IPS-NIHi11 (cell line): ENCODE measurements at regions not wholly inside any gene's neighbourhood (a gene's known extent, or its start where the extent isn't known, plus 50 kb on each side); places are given as distances from the start of the nearest gene placed in this dataset.
"Not testable (repeated sequence)": the region's sequence is repeated elsewhere in the genome, so short reads cannot be mapped to it uniquely, and the experiment has no call there.

Source experiments
- DNase-seq: peaks from one replicate; pipeline ENCODE4 v3.0.0; 2012; ENCODE audit warnings: mixed read lengths, low spot score

GRCh38 chr6:67897998-67898607 is 737.0 kb upstream of the ADGRB3 start:
- DNase-seq = no peak

DNA sequence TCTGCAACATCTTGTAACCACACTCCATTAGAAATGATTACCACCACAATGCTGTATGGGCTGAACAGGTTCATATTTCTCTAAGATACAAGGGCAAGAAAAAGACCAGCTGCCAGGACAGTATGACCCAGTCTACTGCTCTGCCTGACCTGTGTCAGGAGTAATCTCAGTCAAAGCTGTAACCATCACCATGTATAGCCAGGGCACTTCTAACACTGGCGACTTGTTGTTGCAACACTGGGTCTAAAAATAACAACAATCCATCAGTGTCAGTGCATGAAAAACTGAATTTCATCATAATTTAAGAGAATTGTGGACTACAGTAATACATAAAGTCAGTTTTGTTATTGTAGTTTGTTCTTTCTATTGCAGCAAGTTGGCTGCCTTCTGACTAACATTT is 738.6 kb upstream of the ADGRB3 start:
- DNase-seq = no peak

DNA sequence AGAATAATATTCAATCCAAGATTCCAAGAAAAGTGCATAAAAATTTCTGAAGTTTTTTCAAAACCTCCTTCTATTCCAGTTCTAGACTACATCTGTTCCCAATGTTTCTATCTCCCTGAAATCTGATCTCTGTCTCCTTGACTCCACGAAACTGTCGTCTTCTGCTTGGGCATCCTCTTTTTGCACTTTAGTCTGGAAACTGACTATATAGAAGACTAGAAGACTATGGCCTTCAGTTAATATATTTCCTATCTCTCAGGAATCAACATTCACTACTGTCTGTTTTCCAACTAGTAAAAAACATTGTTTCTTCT is 745.4 kb upstream of the ADGRB3 start:
- DNase-seq = no peak

DNA sequence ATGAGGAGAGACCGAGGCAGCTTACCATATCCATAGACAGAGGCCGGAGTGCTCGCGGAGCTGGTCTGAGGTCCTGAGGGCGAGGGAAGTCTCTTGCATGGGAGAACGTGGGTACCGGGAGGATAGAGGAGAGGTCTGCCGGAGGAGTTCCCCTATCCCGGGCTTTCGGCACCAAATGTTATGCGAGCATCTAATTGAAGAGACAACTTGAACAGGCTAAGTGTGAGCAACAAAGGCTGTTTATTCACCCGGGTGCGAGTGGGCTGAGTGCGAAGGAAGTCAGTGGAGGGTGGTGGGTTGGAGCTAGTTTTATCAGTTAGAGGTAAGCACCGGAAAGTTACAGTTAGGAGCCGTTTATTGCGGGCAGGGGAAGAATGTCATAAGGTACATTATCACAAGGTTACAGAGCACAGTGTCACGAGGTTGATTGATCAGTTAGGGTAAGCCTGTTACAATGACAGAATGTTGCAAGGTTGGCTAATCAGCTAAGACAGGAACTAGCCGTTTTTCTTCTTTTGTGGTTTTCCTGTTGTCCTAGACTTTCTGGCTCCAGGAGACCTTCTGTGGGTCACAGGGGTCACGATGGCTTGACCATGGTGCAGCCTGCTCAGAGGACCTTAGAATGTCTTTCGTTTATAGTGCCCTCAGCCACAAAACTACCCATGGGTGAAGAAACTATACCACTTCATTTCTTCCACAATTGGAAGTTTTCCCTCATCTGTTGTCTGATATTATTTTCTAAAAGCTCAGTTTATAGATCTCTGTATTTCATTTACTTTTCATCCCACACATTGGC is 746.0 kb upstream of the ADGRB3 start:
- DNase-seq = no peak

DNA sequence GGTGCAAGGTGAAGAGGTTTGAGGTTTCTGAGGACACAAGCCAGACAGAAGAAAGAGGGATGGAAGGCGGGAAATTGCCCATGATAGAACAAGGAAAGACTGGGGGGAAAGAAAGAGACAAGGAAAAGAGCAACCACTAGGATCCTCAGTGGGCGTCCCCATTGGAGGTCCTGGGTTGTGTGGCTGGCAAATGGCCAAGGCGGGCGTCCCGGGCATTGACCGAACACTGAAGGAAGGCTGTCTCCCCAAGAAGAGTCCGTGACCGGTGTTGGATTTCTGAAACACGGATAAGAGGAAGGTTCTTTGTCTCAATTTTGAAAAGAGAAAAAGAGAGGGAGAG is 746.6 kb upstream of the ADGRB3 start:
- no peak for DNase-seq

- DNase-seq = no peak
Measured at GRCh38 chr6:67887747-67888545, 747.1 kb upstream of the ADGRB3 start.

DNA sequence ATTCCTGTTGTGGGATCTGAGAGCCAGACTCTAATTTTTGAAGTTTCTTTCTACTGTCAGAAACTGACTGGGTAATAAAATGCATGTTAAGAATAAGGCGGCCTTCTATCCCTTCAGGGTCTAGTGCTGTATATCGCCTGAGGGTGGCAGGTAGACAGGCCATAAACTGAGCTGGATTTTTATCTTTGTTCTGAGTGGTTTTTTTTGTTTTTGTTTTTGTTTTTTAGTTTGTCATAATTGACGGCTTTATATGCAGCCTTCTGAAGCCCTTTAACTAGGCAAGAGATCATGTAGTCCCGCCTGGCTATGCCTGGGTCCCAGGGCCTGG is 747.7 kb upstream of the ADGRB3 start:
- no peak for DNase-seq

GRCh38 chr6:67886840-67887292 is 748.2 kb upstream of the ADGRB3 start:
- no peak for DNase-seq

DNA sequence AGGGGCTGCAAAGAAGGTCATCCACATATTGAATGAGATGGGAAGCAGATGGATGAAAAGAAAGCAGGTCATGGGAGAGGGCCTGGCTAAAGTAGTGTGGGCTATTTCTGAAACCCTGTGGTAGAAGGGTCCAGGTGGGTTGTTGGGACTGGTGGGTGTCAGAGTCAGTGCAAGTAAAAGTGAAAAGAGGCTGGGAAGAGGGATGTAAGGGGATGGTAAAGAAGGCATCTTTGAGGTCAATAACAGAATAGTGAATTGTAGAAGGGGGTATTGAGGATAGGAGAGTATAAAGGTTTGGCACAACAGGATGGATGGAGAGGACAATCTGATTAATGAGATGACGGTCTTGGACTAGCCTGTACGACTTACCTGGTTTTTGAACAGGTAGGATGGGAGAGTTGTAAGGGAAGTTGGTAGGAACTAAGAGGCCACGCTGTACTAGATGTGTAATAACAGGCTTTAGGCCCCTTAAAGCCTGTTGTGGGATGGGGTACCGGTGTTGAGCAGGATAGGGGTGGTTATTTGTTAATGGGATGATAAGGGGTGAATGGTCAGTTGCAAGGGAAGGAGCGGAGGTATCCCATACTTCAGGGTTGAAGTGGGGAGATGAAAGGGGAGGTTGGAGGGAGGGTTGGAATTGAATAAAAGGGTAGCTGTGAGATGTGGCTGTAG is 748.9 kb upstream of the ADGRB3 start:
- no peak for DNase-seq

DNA sequence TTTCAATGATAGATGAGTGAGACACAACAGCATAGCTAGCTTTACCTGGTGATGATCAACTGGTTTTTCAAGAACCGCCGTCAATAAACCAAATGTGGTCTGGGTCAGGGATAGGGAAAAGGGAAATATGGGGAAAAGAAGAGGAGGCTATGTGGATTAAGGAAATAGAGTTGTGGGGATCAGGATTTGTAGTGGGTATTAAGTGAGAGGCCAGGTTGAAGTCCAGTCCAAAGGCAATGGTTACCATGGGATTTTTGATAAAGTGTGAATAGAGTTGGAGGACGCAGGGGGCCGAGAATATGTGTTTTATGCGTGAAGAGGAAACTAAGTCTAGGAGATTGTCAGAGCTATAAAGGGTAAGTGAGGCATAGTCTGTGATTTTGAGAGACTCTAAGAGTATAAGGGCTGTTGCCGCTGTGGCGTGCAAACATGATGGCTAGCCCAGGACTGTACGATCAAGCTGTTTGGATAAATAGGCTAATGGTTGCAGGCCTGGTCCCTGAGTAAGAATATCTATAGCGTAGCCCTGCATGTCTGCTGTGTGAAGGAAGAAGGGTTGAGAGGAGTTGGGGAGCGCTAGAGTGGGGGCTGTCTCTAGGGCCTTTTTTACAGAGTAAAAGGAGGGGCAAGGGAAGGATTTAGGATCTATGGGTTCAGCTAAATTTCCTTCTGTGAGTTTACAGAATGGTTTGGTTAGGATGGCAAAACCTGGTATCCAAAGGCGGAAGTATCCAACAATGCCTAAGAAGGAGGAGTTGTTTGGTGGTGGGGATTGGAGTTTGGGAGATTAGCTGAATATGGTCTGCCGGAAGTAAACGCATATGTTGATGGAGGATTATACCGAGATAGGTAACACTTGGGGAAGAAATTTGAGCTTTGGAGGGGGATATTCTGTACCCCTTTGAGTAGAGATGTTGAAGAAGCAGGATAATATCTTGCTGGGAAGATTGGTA is 749.7 kb upstream of the ADGRB3 start:
- no peak for DNase-seq

DNA sequence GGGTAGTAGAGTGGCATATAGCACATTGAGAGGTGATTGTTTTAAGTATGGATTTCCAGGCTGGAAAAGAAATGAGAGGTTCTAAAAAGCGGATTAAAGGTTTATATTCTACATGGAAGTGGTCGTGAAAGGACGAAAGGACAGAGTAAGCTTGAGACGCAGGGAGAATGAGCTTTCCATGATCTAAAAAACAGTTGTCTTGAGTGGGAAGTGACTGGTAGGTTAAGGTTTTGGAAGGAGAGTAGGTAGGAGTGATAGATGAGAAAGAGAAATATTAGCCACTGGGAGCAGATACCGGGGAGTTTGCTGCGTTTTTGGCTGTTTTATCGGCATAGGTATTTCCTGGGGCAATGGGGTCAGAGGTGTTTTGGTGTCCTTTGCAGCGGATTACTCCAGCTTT is 750.6 kb upstream of the ADGRB3 start:
- no peak for DNase-seq

DNA sequence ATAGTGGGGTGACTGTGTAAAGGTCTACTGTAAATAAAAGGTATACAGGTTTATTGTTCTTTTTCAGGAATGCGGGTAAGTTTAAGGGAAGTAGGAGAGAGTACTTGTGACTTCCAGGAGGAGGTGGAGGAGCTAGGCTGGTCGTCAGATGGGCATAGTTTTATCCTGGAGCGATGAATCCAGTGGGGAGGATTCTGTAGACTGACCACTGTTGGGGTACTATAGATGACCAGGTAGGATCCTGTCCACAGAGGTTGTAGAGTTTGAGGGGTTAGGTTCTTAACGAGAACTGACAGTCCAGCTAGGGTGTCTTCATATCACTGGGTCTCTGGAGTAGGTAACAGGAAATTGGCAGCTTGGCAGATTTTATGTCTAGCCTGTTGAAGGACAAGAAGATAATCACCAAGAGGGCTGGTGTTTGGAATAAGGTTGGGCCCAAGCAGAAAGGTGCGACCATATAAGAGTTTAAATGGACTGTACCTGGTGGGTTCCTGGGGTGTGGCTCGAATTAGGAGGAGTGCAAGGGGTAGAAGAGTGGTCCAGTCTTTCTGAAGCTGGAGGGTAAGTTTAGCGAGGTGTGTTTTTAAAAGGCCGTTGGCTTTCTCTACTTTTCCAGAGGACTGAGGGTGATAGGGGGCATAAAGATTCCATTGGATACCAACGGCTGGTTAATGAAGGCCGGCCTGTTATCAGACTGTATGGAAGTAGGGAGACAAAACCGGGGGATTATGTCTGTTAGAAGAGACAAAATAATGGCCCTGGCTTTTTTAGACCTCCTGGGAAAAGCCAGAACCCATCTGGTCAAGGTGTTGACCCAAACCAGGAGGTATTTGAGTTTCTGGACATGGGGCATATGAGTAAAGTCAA is 751.3 kb upstream of the ADGRB3 start:
- DNase-seq = no peak

DNA sequence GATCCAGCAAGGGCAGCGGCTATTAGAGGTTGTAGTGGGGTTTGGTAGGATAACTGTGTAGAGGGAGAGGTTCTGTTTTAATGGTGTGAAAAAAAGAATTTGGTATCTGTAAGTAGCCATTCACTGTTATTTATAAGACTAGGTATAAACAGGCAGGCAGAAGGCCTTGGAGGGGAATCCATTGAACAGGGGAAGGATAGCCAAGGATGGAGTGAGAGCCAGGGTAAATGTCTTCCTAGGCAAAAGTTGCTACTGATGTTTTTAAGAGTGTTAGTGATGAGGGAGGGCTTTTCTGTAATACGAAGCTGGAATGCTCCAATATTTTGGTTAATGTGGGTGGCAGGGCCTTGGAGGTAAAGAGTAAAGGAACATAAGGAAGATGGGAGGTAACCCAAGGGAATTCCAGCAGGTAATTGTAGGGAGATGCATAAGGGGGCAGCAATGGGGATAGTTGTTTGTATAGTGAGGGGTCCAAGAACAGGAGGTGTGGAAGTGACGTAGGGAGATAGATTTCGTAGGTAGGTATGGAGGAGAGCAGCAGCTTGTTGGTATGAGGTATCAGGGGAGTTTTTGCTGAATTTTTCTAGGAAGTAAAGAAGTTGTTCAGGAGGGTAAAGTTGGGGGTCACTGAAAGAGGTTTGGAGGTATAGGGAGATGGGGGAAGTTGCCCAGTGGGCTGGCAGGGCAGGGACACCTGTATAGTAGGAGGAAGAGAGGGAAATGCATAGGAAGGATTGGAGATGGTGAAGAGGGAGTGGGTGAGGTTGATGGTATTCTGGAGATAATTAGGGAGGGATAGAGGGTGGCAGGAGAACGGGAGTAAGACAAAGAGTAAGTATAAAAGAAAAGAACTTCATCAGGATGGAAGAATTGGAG is 752.4 kb upstream of the ADGRB3 start:
- DNase-seq = no peak

- no peak for DNase-seq
Measured at GRCh38 chr6:67881706-67882065, 753.4 kb upstream of the ADGRB3 start.

DNA sequence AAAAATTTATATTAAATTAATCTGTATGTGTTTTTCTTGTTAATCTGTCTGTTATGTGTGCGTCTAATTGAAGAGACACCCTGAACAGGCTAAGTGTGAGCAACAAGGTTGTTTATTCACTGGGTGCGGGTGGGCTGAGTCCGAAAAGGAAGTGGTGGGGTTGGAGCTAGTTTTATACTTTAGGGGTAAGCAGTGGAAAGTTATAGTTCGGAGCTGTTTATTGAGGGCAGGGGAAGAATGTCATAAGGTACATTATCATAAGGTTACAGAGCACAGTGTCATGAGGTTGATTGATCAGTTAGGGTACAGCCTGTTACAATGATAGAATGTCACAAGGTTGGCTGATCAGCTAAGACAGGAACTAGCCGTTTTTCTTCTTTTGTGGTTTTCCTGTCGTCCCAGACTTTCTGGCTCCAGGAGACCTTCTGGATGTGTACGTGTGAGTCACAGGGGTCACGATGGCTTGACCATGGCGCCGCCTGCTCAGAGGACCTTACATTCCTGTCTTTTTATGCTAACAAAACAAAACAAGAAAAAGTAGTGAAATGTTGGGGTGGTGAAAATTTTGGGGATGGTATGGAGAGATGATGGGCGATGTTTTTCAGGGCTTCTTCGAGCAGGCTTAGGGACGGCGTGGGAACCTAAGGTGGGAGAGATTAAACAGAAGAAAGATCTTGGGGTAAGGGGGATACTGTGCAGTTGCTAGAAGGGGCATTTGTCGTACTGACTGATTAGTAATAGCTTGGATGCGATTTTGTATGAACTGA is 754.0 kb upstream of the ADGRB3 start:
- no peak for DNase-seq

DNA sequence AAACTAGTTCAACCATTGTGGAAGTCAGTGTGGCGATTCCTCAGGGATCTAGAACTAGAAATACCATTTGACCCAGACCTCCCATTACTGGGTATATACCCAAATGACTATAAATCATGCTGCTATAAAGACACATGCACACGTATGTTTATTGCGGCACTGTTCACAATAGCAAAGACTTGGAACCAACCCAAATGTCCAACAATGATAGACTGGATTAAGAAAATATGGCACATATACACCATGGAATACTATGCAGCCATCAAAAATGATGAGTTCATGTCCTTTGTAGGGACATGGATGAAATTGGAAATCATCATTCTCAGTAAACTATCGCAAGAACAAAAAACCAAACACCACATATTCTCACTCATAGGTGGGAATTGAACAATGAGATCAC is 754.7 kb upstream of the ADGRB3 start:
- DNase-seq = not testable (repeated sequence)

GRCh38 chr6:67879928-67880327 is 755.2 kb upstream of the ADGRB3 start:
- not testable (repeated sequence) for DNase-seq

- DNase-seq = not testable (repeated sequence)
Measured at GRCh38 chr6:67879105-67879904, 755.8 kb upstream of the ADGRB3 start.
